GM13977 (cell line): ENCODE measurements at regions not wholly inside any gene's neighbourhood (a gene's known extent, or its start where the extent isn't known, plus 50 kb on each side); places are given as distances from the start of the nearest gene placed in this dataset.

Experiments used
- DNase-seq: peaks from one replicate; pipeline ENCODE4 v3.0.0; 2012; ENCODE audit warnings: low spot score
- in situ Hi-C: fragments of 300-500 bp; cut with MboI; formaldehyde crosslinking; loops from one replicate; pipeline ENCODE4 v1.12.0; 2022; ENCODE audit warnings: low sequenced_read_pairs, low pct_unique_long_range_greater_than_20kb, mixed read lengths, inconsistent platforms; ENCODE audit not compliant: unreplicated experiment
- TF ChIP-seq, protein P1 (sequence below): IDR thresholded peaks from 2 replicates; pipeline ENCODE4 v1.5.1; 2012; ENCODE audit warnings: mild to moderate bottlenecking, control low read depth; ENCODE audit not compliant: insufficient read depth; ENCODE audit errors: extremely low read depth, missing control alignments

DNA sequence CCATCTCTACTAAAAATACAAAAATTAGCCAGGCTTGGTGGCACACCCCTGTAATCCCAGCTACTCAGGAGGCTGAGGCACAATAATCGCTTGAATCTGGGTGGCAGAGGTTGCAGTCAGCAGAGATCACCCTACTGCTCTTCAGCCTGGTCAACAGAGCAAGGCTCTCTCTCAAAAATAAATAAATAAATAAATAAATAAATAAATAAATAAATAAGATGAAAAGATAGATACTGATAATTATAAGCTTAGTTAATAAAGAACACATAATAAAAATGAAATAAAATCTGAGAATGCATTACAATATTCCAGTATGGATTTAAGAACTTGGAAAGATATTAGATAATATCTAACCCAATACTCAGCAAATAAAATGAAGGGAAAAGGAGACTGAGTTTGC, 235.9 kb upstream of the DAB1 start:
- DNase-seq, result no peak
- in situ Hi-C loops, result no loop called here
- TF ChIP-seq, protein P1, sequence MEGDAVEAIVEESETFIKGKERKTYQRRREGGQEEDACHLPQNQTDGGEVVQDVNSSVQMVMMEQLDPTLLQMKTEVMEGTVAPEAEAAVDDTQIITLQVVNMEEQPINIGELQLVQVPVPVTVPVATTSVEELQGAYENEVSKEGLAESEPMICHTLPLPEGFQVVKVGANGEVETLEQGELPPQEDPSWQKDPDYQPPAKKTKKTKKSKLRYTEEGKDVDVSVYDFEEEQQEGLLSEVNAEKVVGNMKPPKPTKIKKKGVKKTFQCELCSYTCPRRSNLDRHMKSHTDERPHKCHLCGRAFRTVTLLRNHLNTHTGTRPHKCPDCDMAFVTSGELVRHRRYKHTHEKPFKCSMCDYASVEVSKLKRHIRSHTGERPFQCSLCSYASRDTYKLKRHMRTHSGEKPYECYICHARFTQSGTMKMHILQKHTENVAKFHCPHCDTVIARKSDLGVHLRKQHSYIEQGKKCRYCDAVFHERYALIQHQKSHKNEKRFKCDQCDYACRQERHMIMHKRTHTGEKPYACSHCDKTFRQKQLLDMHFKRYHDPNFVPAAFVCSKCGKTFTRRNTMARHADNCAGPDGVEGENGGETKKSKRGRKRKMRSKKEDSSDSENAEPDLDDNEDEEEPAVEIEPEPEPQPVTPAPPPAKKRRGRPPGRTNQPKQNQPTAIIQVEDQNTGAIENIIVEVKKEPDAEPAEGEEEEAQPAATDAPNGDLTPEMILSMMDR, result no peak

DNA sequence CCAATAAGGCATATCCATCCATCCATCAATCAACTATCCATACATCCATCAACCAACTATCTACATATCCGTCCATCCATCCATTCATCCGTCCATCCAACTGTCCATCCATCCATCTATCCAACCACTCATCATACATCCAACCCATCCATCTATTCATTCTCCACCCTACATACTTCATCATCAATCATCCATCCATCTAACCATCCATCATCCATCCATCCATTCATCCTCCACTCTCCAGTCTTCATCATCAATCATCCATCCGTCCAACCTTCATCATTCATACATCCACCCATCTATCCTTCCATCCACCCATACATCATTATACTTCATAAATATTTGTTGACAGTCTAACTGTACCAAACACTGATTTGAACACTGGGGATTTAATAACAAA, 231.3 kb upstream of the DAB1 start:
- DNase-seq, result no peak
- in situ Hi-C loops, result no loop called here
- TF ChIP-seq, protein P1, result no peak

- TF ChIP-seq, protein P1, result no peak
- in situ Hi-C loops, result no loop called here
- DNase-seq, result no peak
Observed at GRCh38 chr1:57644667-57645066, 220.8 kb upstream of the DAB1 start.

GRCh38 chr1:57638239-57638638, 214.4 kb upstream of the DAB1 start:
- TF ChIP-seq, protein P1, result no peak
- in situ Hi-C loops, result no loop called here
- no peak for DNase-seq

- DNase-seq, result no peak
- in situ Hi-C loops, result no loop called here
- TF ChIP-seq, protein P1, result no peak
Observed at GRCh38 chr1:57637155-57637554, 213.3 kb upstream of the DAB1 start.

GRCh38 chr1:57633881-57634280, 210.0 kb upstream of the DAB1 start:
- TF ChIP-seq, protein P1, result no peak
- in situ Hi-C loops, result no loop called here
- DNase-seq, result no peak

DNA sequence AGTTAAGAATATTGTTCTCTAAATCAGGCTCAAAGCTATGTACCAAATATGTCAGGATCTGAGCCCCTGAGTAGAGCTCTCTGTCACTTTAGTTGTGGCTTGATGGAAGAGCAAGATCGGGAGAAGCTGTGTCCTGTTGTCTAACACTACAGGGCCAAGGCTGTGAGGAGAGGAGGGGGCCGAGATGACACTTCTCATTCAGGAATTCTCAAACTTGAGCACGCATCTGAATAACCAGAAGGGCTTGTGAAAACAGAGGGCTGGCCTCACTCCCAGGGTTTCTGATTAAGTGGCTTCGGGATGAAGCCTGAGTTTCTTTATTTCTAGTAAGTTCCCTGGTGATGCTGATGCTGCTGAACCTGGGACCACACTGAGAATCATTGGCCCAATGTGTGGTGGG, 209.2 kb upstream of the DAB1 start:
- in situ Hi-C loops, result no loop called here
- no peak for DNase-seq
- TF ChIP-seq, protein P1, result no peak
